Endodermal cell (in vitro differentiated cells): ENCODE measurements at regions not wholly inside any gene's neighbourhood (a gene's known extent, or its start where the extent isn't known, plus 50 kb on each side); places are given as distances from the start of the nearest gene placed in this dataset.

Experiments used
- DNase-seq: peaks from one replicate; pipeline ENCODE4 v3.0.0-alpha.2; 2017
- H3K27ac ChIP-seq: 2 replicates; pipeline ENCODE4 v1.5.1; 2013; ENCODE audit warnings: mild to moderate bottlenecking, low read depth, low read length, moderate library complexity
- H3K27me3 ChIP-seq: 2 replicates; pipeline ENCODE4 v1.6.1; 2013; ENCODE audit warnings: mild to moderate bottlenecking, low read length, moderate library complexity; ENCODE audit not compliant: insufficient read depth, control insufficient read depth, poor library complexity, severe bottlenecking
- H3K36me3 ChIP-seq: 2 replicates; pipeline ENCODE4 v1.7.0; 2013; ENCODE audit warnings: mild to moderate bottlenecking, low read length, moderate library complexity; ENCODE audit not compliant: control insufficient read depth, insufficient read depth
- H3K4me1 ChIP-seq: one replicate; pipeline ENCODE4 v1.7.0; 2013; ENCODE audit warnings: low read length; ENCODE audit not compliant: control insufficient read depth, insufficient read depth
- H3K4me3 ChIP-seq: 2 replicates; pipeline ENCODE4 v1.5.1; 2013; ENCODE audit warnings: mild to moderate bottlenecking, low read length, moderate library complexity
- H3K9ac ChIP-seq: 2 replicates; pipeline ENCODE4 v1.6.1; 2013; ENCODE audit warnings: mild to moderate bottlenecking, low read length, moderate library complexity; ENCODE audit not compliant: poor library complexity, severe bottlenecking; ENCODE audit errors: extremely low read depth
- H3K9me3 ChIP-seq: 2 replicates; pipeline ENCODE4 v1.6.1; 2013; ENCODE audit warnings: mild to moderate bottlenecking, low read length, moderate library complexity; ENCODE audit not compliant: control insufficient read depth
- H3K27ac Mint-ChIP-seq: 2 replicates; pipeline ENCODE4 v1.8.0; 2020; ENCODE audit warnings: mixed read lengths
- H3K27me3 Mint-ChIP-seq: 2 replicates; pipeline ENCODE4 v1.8.0; 2021; ENCODE audit warnings: mild to moderate bottlenecking, mixed read lengths; ENCODE audit not compliant: insufficient read depth
- H3K36me3 Mint-ChIP-seq: 2 replicates; pipeline ENCODE4 v1.8.0; 2020; ENCODE audit warnings: low read depth, mixed read lengths
- H3K4me1 Mint-ChIP-seq: 2 replicates; pipeline ENCODE4 v1.8.0; 2020; ENCODE audit warnings: mixed read lengths
- H3K4me3 Mint-ChIP-seq: 2 replicates; pipeline ENCODE4 v1.8.0; 2020; ENCODE audit warnings: mild to moderate bottlenecking, moderate library complexity, mixed read lengths
- H3K9me3 Mint-ChIP-seq: 2 replicates; pipeline ENCODE4 v1.8.0; 2020; ENCODE audit warnings: mild to moderate bottlenecking, mixed read lengths
- WGBS, 2 experiments: methylation state at CpG; one replicate each; pipeline versions ENCODE4 v1.1.5 to v1.1.7; 2013; ENCODE audit warnings: missing lambda C conversion rate in 2 of 2, mixed read lengths in 1 of 2; ENCODE audit not compliant: insufficient coverage in 1 of 2, insufficient read length in 1 of 2; 5-methylcytosine and 5-hydroxymethylcytosine counted together
- TF ChIP-seq, protein P1 (sequence below): fragments of 200-600 bp; sonication (generic); conservative IDR thresholded peaks from 2 replicates; pipeline ENCODE4 v1.5.0; 2021; ENCODE audit warnings: antibody characterized with exemption, mild to moderate bottlenecking

DNA sequence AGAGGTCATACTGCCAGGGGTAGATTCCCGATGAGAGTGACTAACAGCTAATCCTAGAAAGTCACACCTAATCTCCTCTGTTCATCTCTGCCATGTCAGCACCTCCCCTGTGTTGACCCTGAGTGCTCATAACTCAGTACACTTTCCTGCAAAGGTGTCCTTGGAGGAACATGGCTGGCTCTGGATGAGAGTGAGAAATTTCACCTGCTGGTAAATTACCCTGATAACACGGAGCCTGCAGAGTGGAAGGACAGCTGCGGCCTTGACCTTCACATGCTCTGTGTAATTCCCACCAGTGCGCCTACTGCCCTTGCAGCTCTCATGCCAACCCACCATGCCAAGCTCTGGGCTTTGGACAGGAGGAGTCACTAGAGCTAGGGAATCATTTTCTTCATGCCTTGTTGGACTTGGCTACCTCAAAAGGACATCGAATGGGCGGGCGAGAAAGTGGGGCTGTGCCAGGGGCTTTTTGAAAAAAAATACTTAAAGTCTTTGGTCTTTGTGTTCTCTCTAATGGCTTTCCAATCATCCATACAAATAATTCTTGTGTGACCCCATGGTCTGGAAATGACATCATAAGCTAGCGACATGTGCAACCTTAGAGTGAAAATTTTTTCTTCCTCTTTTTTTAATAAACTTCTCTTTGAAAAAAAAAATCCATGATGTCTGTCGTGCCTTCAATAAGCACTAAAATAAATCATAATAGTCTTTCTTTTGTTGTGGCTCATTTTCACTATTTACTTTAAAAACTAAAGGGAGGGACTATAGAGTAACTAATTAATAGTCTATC lies 319.9 kb downstream of the MYCN start:
- Histone ChIP-seq H3K9me3 (no peaks in the 10 kb centered on the region), H3K27ac (no peak overlapping the region), H3K4me3 (no peak overlapping the region), H3K4me1 (peaks cover 5% of the 10 kb centered on the region), H3K9ac (no peak overlapping the region), H3K27me3 (no peaks in the 10 kb centered on the region), H3K36me3 (no peaks in the 10 kb centered on the region)
- peak; percentile 41 for DNase-seq
- Mint-ChIP-seq H3K4me1 (peaks cover 41% of the 10 kb centered on the region), H3K9me3 (no peaks in the 10 kb centered on the region), H3K27ac (no peak overlapping the region), H3K4me3 (no peak overlapping the region), H3K27me3 (peaks cover 13% of the 10 kb centered on the region), H3K36me3 (no peaks in the 10 kb centered on the region)
- WGBS, 2 experiments, result 95 to 98% methylated on average over 5 to 8 of the region's 9 CpGs
- TF ChIP-seq, protein P1, sequence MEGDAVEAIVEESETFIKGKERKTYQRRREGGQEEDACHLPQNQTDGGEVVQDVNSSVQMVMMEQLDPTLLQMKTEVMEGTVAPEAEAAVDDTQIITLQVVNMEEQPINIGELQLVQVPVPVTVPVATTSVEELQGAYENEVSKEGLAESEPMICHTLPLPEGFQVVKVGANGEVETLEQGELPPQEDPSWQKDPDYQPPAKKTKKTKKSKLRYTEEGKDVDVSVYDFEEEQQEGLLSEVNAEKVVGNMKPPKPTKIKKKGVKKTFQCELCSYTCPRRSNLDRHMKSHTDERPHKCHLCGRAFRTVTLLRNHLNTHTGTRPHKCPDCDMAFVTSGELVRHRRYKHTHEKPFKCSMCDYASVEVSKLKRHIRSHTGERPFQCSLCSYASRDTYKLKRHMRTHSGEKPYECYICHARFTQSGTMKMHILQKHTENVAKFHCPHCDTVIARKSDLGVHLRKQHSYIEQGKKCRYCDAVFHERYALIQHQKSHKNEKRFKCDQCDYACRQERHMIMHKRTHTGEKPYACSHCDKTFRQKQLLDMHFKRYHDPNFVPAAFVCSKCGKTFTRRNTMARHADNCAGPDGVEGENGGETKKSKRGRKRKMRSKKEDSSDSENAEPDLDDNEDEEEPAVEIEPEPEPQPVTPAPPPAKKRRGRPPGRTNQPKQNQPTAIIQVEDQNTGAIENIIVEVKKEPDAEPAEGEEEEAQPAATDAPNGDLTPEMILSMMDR, result no peak

DNA sequence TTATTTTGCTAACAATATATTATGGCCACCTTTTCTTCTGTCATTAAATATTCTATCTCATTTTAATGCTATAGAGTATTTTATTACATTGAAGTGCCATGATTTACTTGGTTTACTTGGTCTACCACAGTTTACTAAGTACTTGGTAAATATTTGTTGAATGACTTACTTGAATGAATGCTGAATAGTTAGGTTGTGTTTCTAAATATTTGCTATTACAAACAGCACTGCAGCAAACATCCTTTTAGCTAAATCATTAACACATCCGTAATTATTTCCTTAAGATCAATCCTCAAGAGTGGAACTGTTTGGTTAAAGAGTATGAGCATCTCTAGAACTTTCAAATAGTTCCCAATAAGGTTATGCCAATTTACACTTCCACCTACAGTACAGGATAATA lies 318.7 kb downstream of the MYCN start:
- Histone ChIP-seq H3K27me3 (no peaks in the 10 kb centered on the region), H3K4me1 (peaks cover 5% of the 10 kb centered on the region), H3K4me3 (no peak overlapping the region), H3K9ac (no peak overlapping the region), H3K9me3 (peaks cover 8% of the 10 kb centered on the region), H3K36me3 (no peaks in the 10 kb centered on the region), H3K27ac (no peak overlapping the region)
- WGBS, 2 experiments, result 77% methylated on average over 1 of the region's 1 CpG; no CpG with 5 or more reads in 1 of the 2 experiments
- Mint-ChIP-seq H3K36me3 (no peaks in the 10 kb centered on the region), H3K4me3 (peak overlapping the region; percentile 4), H3K27ac (no peak overlapping the region), H3K9me3 (peaks cover 3% of the 10 kb centered on the region), H3K4me1 (peaks cover 41% of the 10 kb centered on the region), H3K27me3 (peaks cover 13% of the 10 kb centered on the region)
- no peak for DNase-seq
- TF ChIP-seq, protein P1, result no peak

DNA sequence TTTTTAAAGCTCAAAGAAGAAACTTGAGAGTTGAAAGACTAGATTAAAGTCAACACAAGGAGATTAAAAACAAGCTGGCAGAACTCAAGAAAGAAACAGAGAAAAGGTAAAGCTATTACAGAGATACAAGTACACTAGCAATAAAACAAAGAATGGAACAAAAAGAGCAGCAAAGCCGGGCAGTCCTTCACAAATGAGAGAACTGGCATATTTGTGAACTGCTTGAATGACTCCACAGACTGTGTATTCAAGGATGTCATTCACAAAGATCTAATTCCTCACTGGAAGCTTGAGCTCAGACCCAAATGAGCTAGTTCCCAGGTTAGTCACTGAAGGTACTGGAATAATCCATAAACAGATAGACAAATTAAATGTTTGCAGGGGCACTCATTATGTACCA lies 318.0 kb downstream of the MYCN start:
- peak overlapping the region; percentile 4 for H3K4me3 Mint-ChIP-seq
- no peaks in the 10 kb centered on the region for H3K36me3 Mint-ChIP-seq
- DNase-seq, result peak; percentile 16
- Histone ChIP-seq H3K27me3 (no peaks in the 10 kb centered on the region), H3K4me3 (no peak overlapping the region), H3K27ac (no peak overlapping the region), H3K4me1 (peaks cover 5% of the 10 kb centered on the region), H3K9ac (no peak overlapping the region), H3K9me3 (peaks cover 8% of the 10 kb centered on the region), H3K36me3 (no peaks in the 10 kb centered on the region)
- peak overlapping the region; percentile 1 for H3K27ac Mint-ChIP-seq
- WGBS, 2 experiments, result 75 to 86% methylated on average over 1 of the region's 1 CpG
- peaks cover 41% of the 10 kb centered on the region for H3K4me1 Mint-ChIP-seq
- TF ChIP-seq, protein P1, result no peak
- peaks cover 3% of the 10 kb centered on the region for H3K9me3 Mint-ChIP-seq
- H3K27me3 Mint-ChIP-seq, result peaks cover 13% of the 10 kb centered on the region
